ENCODE measurements at regions not wholly inside any gene's neighbourhood (a gene's known extent, or its start where the extent isn't known, plus 50 kb on each side); places are given as distances from the start of the nearest gene placed in this dataset.
A peak's percentile ranks its signal among the peaks of the same experiment; 100 is the strongest.

GRCh38 chr6:141552463-141552862, 580.3 kb upstream of the GJE1 start:
- Histone ChIP-seq H3K4me1 (no peaks in the 10 kb centered on the region), H3K27me3 (no peaks in the 10 kb centered on the region), H3K36me3 (no peaks in the 10 kb centered on the region), H3K4me3 (no peak overlapping the region), H3K9me3 (peaks cover 0 to 13% (median 0%) of the 10 kb centered on the region in 3 donors), H3K27ac (peak overlapping the region in 1 of 4 donors; percentile 22)
- TF ChIP-seq CTCF (IDR thresholded peaks at IDR 0.05) (no peak), POLR2AphosphoS5 (IDR thresholded peaks at IDR 0.05) (no peak), POLR2A (IDR thresholded peaks at IDR 0.05) (no peak), EP300 (IDR thresholded peaks at IDR 0.05) (no peak)
- ATAC-seq: no peak
- 67 to 83% methylated on average over 1 of the region's 1 CpG for WGBS, 2 donors (ENCODE audit: low coverage in 1 of 2)

- no peak overlapping the region for H3K4me3 ChIP-seq
- no peaks in the 10 kb centered on the region for H3K27me3 ChIP-seq
- peak overlapping the region in 1 of 4 donors; percentile 22 for H3K27ac ChIP-seq
- 82 to 100% methylated on average over 3 to 5 of the region's 5 CpGs for WGBS, 2 donors (ENCODE audit: low coverage in 1 of 2)
- no peaks in the 10 kb centered on the region for H3K4me1 ChIP-seq
- peaks cover 0 to 13% (median 0%) of the 10 kb centered on the region in 3 donors for H3K9me3 ChIP-seq
- ATAC-seq: no peak
- no peaks in the 10 kb centered on the region for H3K36me3 ChIP-seq
- TF ChIP-seq POLR2AphosphoS5 (IDR thresholded peaks at IDR 0.05) (no peak), CTCF (IDR thresholded peaks at IDR 0.05) (no peak), POLR2A (IDR thresholded peaks at IDR 0.05) (no peak), EP300 (IDR thresholded peaks at IDR 0.05) (no peak)
Measured at GRCh38 chr6:141552031-141552430, 580.7 kb upstream of the GJE1 start.

GRCh38 chr6:141551318-141551717, 581.4 kb upstream of the GJE1 start:
- H3K27ac ChIP-seq: no peak overlapping the region
- ATAC-seq: no peak
- TF ChIP-seq POLR2AphosphoS5 (IDR thresholded peaks at IDR 0.05): no peak
- H3K9me3 ChIP-seq: peaks cover 0 to 17% (median 0%) of the 10 kb centered on the region in 3 donors
- no peaks in the 10 kb centered on the region for H3K4me1 ChIP-seq
- 100% methylated on average over 2 of the region's 2 CpGs; no CpG with 5 or more reads in 1 of the 2 donors for WGBS, 2 donors (ENCODE audit: low coverage in 1 of 2)
- H3K4me3 ChIP-seq: no peak overlapping the region
- no peaks in the 10 kb centered on the region for H3K36me3 ChIP-seq
- H3K27me3 ChIP-seq: no peaks in the 10 kb centered on the region

- Histone ChIP-seq H3K9me3 (peaks cover 0 to 17% (median 0%) of the 10 kb centered on the region in 3 donors), H3K36me3 (no peaks in the 10 kb centered on the region), H3K4me3 (no peak overlapping the region), H3K27ac (no peak overlapping the region), H3K4me1 (no peaks in the 10 kb centered on the region), H3K27me3 (no peaks in the 10 kb centered on the region)
- TF ChIP-seq POLR2A (IDR thresholded peaks at IDR 0.05) (no peak), POLR2AphosphoS5 (IDR thresholded peaks at IDR 0.05) (no peak), EP300 (IDR thresholded peaks at IDR 0.05) (no peak), CTCF (IDR thresholded peaks at IDR 0.05) (no peak)
- ATAC-seq: no peak
- 100% methylated on average over 1 of the region's 1 CpG for WGBS, 2 donors (ENCODE audit: low coverage in 1 of 2)
Measured at GRCh38 chr6:141550471-141550870, 582.3 kb upstream of the GJE1 start.

- H3K27ac ChIP-seq: no peak overlapping the region
- H3K36me3 ChIP-seq: no peaks in the 10 kb centered on the region
- H3K9me3 ChIP-seq: peaks cover 0 to 17% (median 0%) of the 10 kb centered on the region in 3 donors
- no peaks in the 10 kb centered on the region for H3K27me3 ChIP-seq
- H3K4me1 ChIP-seq: no peaks in the 10 kb centered on the region
- TF ChIP-seq EP300 (IDR thresholded peaks at IDR 0.05) (no peak), POLR2A (IDR thresholded peaks at IDR 0.05) (no peak), POLR2AphosphoS5 (IDR thresholded peaks at IDR 0.05) (no peak), CTCF (IDR thresholded peaks at IDR 0.05) (no peak)
- no peak for ATAC-seq
- WGBS, 2 donors (ENCODE audit: low coverage in 1 of 2): 83 to 95% methylated on average over 1 to 2 of the region's 2 CpGs
- H3K4me3 ChIP-seq: no peak overlapping the region
Measured at GRCh38 chr6:141548966-141549365, 583.8 kb upstream of the GJE1 start.
